ENCODE measurements at regions not wholly inside any gene's neighbourhood (a gene's known extent, or its start where the extent isn't known, plus 50 kb on each side); places are given as distances from the start of the nearest gene placed in this dataset.

DNA sequence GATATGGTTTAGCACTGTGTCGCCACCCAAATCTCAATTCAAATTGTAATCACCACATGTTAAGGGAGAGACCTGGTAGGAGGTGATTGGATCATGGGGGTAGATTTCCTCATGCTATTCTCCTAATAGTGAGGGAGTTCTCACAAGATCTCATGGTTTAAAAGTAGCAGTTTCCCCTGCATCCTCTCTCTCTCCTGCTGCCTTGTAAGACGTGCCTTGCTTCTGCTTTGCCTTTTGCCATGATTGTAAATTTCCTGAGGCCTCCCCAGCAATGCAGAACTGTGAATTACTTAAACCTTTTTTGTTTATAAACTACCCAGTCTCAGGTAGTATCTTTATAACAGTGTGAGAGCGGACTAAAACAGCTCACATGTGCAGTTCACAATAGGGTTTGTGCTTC is 1668.7 kb upstream of the RAG2 start:
- Histone ChIP-seq H3K4me2 (ENCODE audit: insufficient read depth, insufficient read length, low read length) (no peak overlapping the region), H3K79me2 (ENCODE audit: insufficient read depth, low read length) (no peaks in the 10 kb centered on the region), H3K9ac (ENCODE audit: extremely low read depth, insufficient read length, low read length) (no peak overlapping the region), H3K4ac (ENCODE audit: low read depth, low read length) (no peak overlapping the region), H3K27ac (ENCODE audit: insufficient read length, low read depth, low read length) (no peak overlapping the region), H3K23ac (ENCODE audit: insufficient read length, low read depth, low read length) (no peak overlapping the region), H3K9me3 (ENCODE audit: control insufficient read depth, low read depth, low read length) (no peaks in the 10 kb centered on the region), H3K79me1 (ENCODE audit: insufficient read depth, low read depth, low read length, poor library complexity, severe bottlenecking) (no peaks in the 10 kb centered on the region), H3K18ac (ENCODE audit: insufficient read length, low read depth, low read length) (no peak overlapping the region), H3T11ph (ENCODE audit: low read length) (no peak overlapping the region), H4K20me1 (ENCODE audit: control insufficient read depth, insufficient read depth, insufficient read length) (no peaks in the 10 kb centered on the region), H3K56ac (ENCODE audit: insufficient read length, low read depth, low read length) (no peak overlapping the region), H2BK12ac (ENCODE audit: insufficient read length, low read depth, low read length) (no peak overlapping the region), H3K23me2 (ENCODE audit: insufficient read length, low read depth, low read length, poor library complexity, severe bottlenecking) (no peaks in the 10 kb centered on the region), H2BK20ac (ENCODE audit: low read depth, low read length, poor library complexity, severe bottlenecking) (no peak overlapping the region), H3K14ac (ENCODE audit: insufficient read depth, low read length) (no peak overlapping the region), H4K8ac (replicated peaks; ENCODE audit: insufficient read length, low read depth, low read length) (no peak overlapping the region), H4K91ac (ENCODE audit: insufficient read length, low read depth, low read length) (no peak overlapping the region), H2AK5ac (ENCODE audit: insufficient read length, low read length) (no peak overlapping the region), H2AFZ (ENCODE audit: low read length) (no peak overlapping the region), H3K27me3 (ENCODE audit: insufficient read depth, low read length) (no peaks in the 10 kb centered on the region), H2BK120ac (ENCODE audit: low read depth, low read length, poor library complexity, severe bottlenecking) (no peak overlapping the region), H3K4me1 (ENCODE audit: insufficient read depth, low read length) (no peaks in the 10 kb centered on the region), H2BK15ac (ENCODE audit: low read depth, low read length) (no peak overlapping the region), H4K5ac (ENCODE audit: insufficient read length, low read depth, low read length) (no peak overlapping the region), H2BK5ac (ENCODE audit: insufficient read length, low read length) (no peak overlapping the region)
- Mint-ChIP-seq H3K4me1 (no peaks in the 10 kb centered on the region), H3K9me3 (peaks cover 19 to 32% of the 10 kb centered on the region in 2 experiments; a peak in 4 of 5 replicates), H3K36me3 (ENCODE audit: insufficient read depth in 1 of 3, low read depth in 3 of 3) (peaks cover 11 to 56% (median 21%) of the 10 kb centered on the region in 3 experiments), H3K4me3 (no peak overlapping the region), H3K27me3 (ENCODE audit: low read depth) (no peaks in the 10 kb centered on the region), H3K27ac (peak overlapping the region in 1 of 3 experiments; percentile 31; a peak in 1 of 7 replicates)
- TF ChIP-seq, protein P1, sequence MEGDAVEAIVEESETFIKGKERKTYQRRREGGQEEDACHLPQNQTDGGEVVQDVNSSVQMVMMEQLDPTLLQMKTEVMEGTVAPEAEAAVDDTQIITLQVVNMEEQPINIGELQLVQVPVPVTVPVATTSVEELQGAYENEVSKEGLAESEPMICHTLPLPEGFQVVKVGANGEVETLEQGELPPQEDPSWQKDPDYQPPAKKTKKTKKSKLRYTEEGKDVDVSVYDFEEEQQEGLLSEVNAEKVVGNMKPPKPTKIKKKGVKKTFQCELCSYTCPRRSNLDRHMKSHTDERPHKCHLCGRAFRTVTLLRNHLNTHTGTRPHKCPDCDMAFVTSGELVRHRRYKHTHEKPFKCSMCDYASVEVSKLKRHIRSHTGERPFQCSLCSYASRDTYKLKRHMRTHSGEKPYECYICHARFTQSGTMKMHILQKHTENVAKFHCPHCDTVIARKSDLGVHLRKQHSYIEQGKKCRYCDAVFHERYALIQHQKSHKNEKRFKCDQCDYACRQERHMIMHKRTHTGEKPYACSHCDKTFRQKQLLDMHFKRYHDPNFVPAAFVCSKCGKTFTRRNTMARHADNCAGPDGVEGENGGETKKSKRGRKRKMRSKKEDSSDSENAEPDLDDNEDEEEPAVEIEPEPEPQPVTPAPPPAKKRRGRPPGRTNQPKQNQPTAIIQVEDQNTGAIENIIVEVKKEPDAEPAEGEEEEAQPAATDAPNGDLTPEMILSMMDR (conservative IDR thresholded peaks at IDR 0.05) = no peak
- no CpG with 5 or more reads among the region's 3 CpGs for WGBS (ENCODE audit: extremely low coverage, insufficient read length, low lambda C conversion rate)
- DNase-seq = no peak
